ENCODE measurements at regions not wholly inside any gene's neighbourhood (a gene's known extent, or its start where the extent isn't known, plus 50 kb on each side); places are given as distances from the start of the nearest gene placed in this dataset.

DNA sequence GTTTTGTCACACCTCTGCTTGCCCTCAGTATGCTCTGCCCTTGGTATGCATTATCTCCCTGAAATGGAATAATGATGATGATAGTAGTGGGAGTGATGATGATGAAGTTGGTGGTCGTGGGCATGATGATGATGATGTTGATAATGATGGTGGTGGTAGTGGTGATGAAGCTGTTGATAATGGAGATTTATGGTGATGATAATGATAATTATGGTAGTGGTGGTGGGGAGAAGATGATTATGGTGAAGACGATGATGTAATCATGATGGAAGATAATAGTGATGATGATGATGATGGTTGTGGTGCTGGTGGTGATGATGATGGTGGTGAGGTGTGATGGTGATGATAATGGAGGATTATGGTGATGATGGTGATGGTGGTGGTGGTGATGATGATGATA lies 390.1 kb upstream of the EEF2KMT start:
- no peak for TF ChIP-seq EZH2phosphoT487 (IDR thresholded peaks at IDR 0.05; ENCODE audit: borderline replicate concordance, low read depth, low read length)
- TF ChIP-seq, protein P1, sequence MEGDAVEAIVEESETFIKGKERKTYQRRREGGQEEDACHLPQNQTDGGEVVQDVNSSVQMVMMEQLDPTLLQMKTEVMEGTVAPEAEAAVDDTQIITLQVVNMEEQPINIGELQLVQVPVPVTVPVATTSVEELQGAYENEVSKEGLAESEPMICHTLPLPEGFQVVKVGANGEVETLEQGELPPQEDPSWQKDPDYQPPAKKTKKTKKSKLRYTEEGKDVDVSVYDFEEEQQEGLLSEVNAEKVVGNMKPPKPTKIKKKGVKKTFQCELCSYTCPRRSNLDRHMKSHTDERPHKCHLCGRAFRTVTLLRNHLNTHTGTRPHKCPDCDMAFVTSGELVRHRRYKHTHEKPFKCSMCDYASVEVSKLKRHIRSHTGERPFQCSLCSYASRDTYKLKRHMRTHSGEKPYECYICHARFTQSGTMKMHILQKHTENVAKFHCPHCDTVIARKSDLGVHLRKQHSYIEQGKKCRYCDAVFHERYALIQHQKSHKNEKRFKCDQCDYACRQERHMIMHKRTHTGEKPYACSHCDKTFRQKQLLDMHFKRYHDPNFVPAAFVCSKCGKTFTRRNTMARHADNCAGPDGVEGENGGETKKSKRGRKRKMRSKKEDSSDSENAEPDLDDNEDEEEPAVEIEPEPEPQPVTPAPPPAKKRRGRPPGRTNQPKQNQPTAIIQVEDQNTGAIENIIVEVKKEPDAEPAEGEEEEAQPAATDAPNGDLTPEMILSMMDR (conservative IDR thresholded peaks at IDR 0.05; ENCODE audit: low read length), result no peak
- no peak overlapping the region for H3K4me2 ChIP-seq (ENCODE audit: low read length)
- H3K9me2 ChIP-seq (ENCODE audit: insufficient read depth, low read length), result no peaks in the 10 kb centered on the region
- no peak overlapping the region for H3K27ac ChIP-seq (ENCODE audit: low read depth, low read length, poor library complexity, severe bottlenecking)
- no peaks in the 10 kb centered on the region for H3K4me1 ChIP-seq (ENCODE audit: insufficient read depth, low read length, poor library complexity, severe bottlenecking)
- no peak overlapping the region for H3K4me3 ChIP-seq (ENCODE audit: low read depth, low read length, poor library complexity, severe bottlenecking)
- intact Hi-C loops (cut with micrococcal nuclease; ENCODE audit: unreplicated experiment), result no loop called here
- ChIA-PET POLR2A (no interaction called here), CTCF (ENCODE audit: unreplicated experiment) (no interaction called here)
- no peaks in the 10 kb centered on the region for H3K9me3 ChIP-seq (ENCODE audit: low read length)
- no peak overlapping the region for H2AFZ ChIP-seq (ENCODE audit: low read length)
- no peaks in the 10 kb centered on the region for H4K20me1 ChIP-seq (ENCODE audit: insufficient read depth, low read length)
- no peak for DNase-seq (ENCODE audit: low spot score)
- H3K79me2 ChIP-seq (ENCODE audit: insufficient read depth, low read depth, low read length), result no peaks in the 10 kb centered on the region
- BruUV-seq (replicated peaks), result no TSS peak
- H3K36me3 ChIP-seq (ENCODE audit: insufficient read depth, low read length), result no peaks in the 10 kb centered on the region

GRCh38 chr16:5482256-5482655 lies 384.7 kb upstream of the EEF2KMT start:
- H4K20me1 ChIP-seq (ENCODE audit: insufficient read depth, low read length), result no peaks in the 10 kb centered on the region
- TF ChIP-seq EZH2phosphoT487 (IDR thresholded peaks at IDR 0.05; ENCODE audit: borderline replicate concordance, low read depth, low read length), result no peak
- TF ChIP-seq, protein P1 (conservative IDR thresholded peaks at IDR 0.05; ENCODE audit: low read length), result no peak
- intact Hi-C loops (cut with micrococcal nuclease; ENCODE audit: unreplicated experiment), result no loop called here
- no TSS peak for BruUV-seq (replicated peaks)
- no peak overlapping the region for H3K27ac ChIP-seq (ENCODE audit: low read depth, low read length, poor library complexity, severe bottlenecking)
- no peaks in the 10 kb centered on the region for H3K9me3 ChIP-seq (ENCODE audit: low read length)
- no peak overlapping the region for H3K4me3 ChIP-seq (ENCODE audit: low read depth, low read length, poor library complexity, severe bottlenecking)
- H3K4me2 ChIP-seq (ENCODE audit: low read length), result no peak overlapping the region
- no peaks in the 10 kb centered on the region for H3K79me2 ChIP-seq (ENCODE audit: insufficient read depth, low read depth, low read length)
- no peak for DNase-seq (ENCODE audit: low spot score)
- POLR2A ChIA-PET, result no interaction called here
- no peaks in the 10 kb centered on the region for H3K9me2 ChIP-seq (ENCODE audit: insufficient read depth, low read length)
- no peaks in the 10 kb centered on the region for H3K4me1 ChIP-seq (ENCODE audit: insufficient read depth, low read length, poor library complexity, severe bottlenecking)
- H2AFZ ChIP-seq (ENCODE audit: low read length), result no peak overlapping the region
- H3K36me3 ChIP-seq (ENCODE audit: insufficient read depth, low read length), result no peaks in the 10 kb centered on the region
- CTCF ChIA-PET (ENCODE audit: unreplicated experiment), result no interaction called here

GRCh38 chr16:5480431-5481195 lies 383.0 kb upstream of the EEF2KMT start:
- no peak overlapping the region for H3K4me3 ChIP-seq (ENCODE audit: low read depth, low read length, poor library complexity, severe bottlenecking)
- intact Hi-C loops (cut with micrococcal nuclease; ENCODE audit: unreplicated experiment), result no loop called here
- no peaks in the 10 kb centered on the region for H3K79me2 ChIP-seq (ENCODE audit: insufficient read depth, low read depth, low read length)
- ChIA-PET POLR2A (no interaction called here), CTCF (ENCODE audit: unreplicated experiment) (no interaction called here)
- no peaks in the 10 kb centered on the region for H4K20me1 ChIP-seq (ENCODE audit: insufficient read depth, low read length)
- H3K36me3 ChIP-seq (ENCODE audit: insufficient read depth, low read length), result no peaks in the 10 kb centered on the region
- H2AFZ ChIP-seq (ENCODE audit: low read length), result no peak overlapping the region
- DNase-seq (ENCODE audit: low spot score), result no peak
- BruUV-seq (replicated peaks), result no TSS peak
- H3K27ac ChIP-seq (ENCODE audit: low read depth, low read length, poor library complexity, severe bottlenecking), result no peak overlapping the region
- no peaks in the 10 kb centered on the region for H3K4me1 ChIP-seq (ENCODE audit: insufficient read depth, low read length, poor library complexity, severe bottlenecking)
- no peak for TF ChIP-seq EZH2phosphoT487 (IDR thresholded peaks at IDR 0.05; ENCODE audit: borderline replicate concordance, low read depth, low read length)
- TF ChIP-seq, protein P1 (conservative IDR thresholded peaks at IDR 0.05; ENCODE audit: low read length), result no peak
- no peaks in the 10 kb centered on the region for H3K9me2 ChIP-seq (ENCODE audit: insufficient read depth, low read length)
- no peak overlapping the region for H3K4me2 ChIP-seq (ENCODE audit: low read length)
- no peaks in the 10 kb centered on the region for H3K9me3 ChIP-seq (ENCODE audit: low read length)
